HCT116 (cell line): ENCODE measurements at regions not wholly inside any gene's neighbourhood (a gene's known extent, or its start where the extent isn't known, plus 50 kb on each side); places are given as distances from the start of the nearest gene placed in this dataset.

Experiments used
- ATAC-seq: fragments of 200-7000 bp; cut with Tn5 transposase; 2 replicates; pipeline ENCODE4 v1.9.1; 2020; ENCODE audit warnings: mild to moderate bottlenecking, moderate library complexity
- BruUV-seq: library from RNA; stranded (reverse); fragments of 400-500 nt; replicated peaks from 2 replicates; lab custom pipeline; 2021; lab: Mats Ljungman, UMichigan
- CTCF ChIA-PET: fragments of 300-600 bp; sonication (Branson Sonifier 250); formaldehyde crosslinking; loops from one replicate; lab custom pipeline; 2021; ENCODE audit warnings: antibody characterized with exemption; lab: Charles Lee
- POLR2A ChIA-PET: fragments of 300-600, 350-600 bp; sonication (Branson Sonifier 250); formaldehyde crosslinking; loops from one replicate; lab custom pipeline; 2021; ENCODE audit warnings: antibody characterized with exemption; lab: Charles Lee
- RAD21 ChIA-PET, 2 experiments: fragments of 300-600 bp; sonication (Branson Sonifier 250); formaldehyde crosslinking; loops; one replicate each; lab custom pipeline; 2023; ENCODE audit warnings: low total read pairs in 2 of 2; ENCODE audit not compliant: uncharacterized antibody in 2 of 2, unreplicated experiment in 2 of 2, low non-redundant PET in 1 of 2; lab: Charles Lee
- DNase-seq: peaks from one replicate; pipeline ENCODE4 v3.0.0-alpha.2; 2010; ENCODE audit warnings: low read depth, low spot score
- H2AFZ ChIP-seq: fragments of 200-600 bp; shearing (Covaris generic), sonication (generic); 2 replicates; pipeline ENCODE4 v1.6.1; 2017; ENCODE audit warnings: low read depth, mixed run types, mixed read lengths, antibody characterized with exemption, low read length; ENCODE audit not compliant: poor library complexity, severe bottlenecking
- H3K27ac ChIP-seq: 2 replicates; pipeline ENCODE4 v1.5.1; 2012; ENCODE audit warnings: low read depth, low read length
- H3K27me3 ChIP-seq: fragments of 200-600 bp; sonication (generic); 2 replicates; pipeline ENCODE4 v1.6.1; 2016; ENCODE audit warnings: mixed run types, low read length, mixed read lengths; ENCODE audit not compliant: insufficient read depth
- H3K36me3 ChIP-seq, 2 experiments: fragments of 200-500 bp in 1 of 2; fragments of 200-600 bp in 1 of 2; sonication (Bioruptor generic) in 1 of 2; sonication (generic) in 1 of 2; 2 replicates each; pipeline versions ENCODE4 v1.5.1 to v1.6.1; 2014 to 2016; ENCODE audit warnings: low read length in 2 of 2, inconsistent platforms in 1 of 2, mixed read lengths in 1 of 2, mixed run types in 1 of 2; ENCODE audit not compliant: insufficient read depth in 2 of 2, control insufficient read depth in 1 of 2
- H3K4me1 ChIP-seq, 2 experiments: fragments of 200-600 bp in 1 of 2; sonication (generic) in 1 of 2; 2 replicates each; pipeline versions ENCODE4 v1.5.1 to v1.6.1; 2012 to 2017; ENCODE audit warnings: low read length in 2 of 2, inconsistent platforms in 1 of 2, mild to moderate bottlenecking in 1 of 2, mixed read lengths in 1 of 2, mixed run types in 1 of 2, moderate library complexity in 1 of 2; ENCODE audit not compliant: insufficient read depth in 2 of 2, control insufficient read depth in 1 of 2
- H3K4me2 ChIP-seq: fragments of 200-600 bp; sonication (generic); 2 replicates; pipeline ENCODE4 v1.6.1; 2017; ENCODE audit warnings: mixed run types, low read length, mixed read lengths
- H3K4me3 ChIP-seq, 2 experiments: fragments of 200-600 bp in 1 of 2; sonication (generic) in 1 of 2; replicated peaks in 1 of 2; 2 replicates each; pipeline ENCODE4 v1.5.1; 2011 to 2016; ENCODE audit warnings: low read length in 2 of 2, control low read depth in 1 of 2, low read depth in 1 of 2, mild to moderate bottlenecking in 1 of 2, mixed read lengths in 1 of 2, mixed run types in 1 of 2
- H3K79me2 ChIP-seq: fragments of 200-600 bp; sonication (generic); 2 replicates; pipeline ENCODE4 v1.6.1; 2017; ENCODE audit warnings: mild to moderate bottlenecking, mixed run types, low read length, moderate library complexity, mixed read lengths; ENCODE audit not compliant: insufficient read depth
- H3K9ac ChIP-seq: fragments of 200-600 bp; sonication (generic); 2 replicates; pipeline ENCODE4 v1.6.1; 2016; ENCODE audit warnings: low read length, mixed read lengths
- H3K9me2 ChIP-seq: fragments of 200-600 bp; sonication (generic), shearing (Covaris generic); 2 replicates; pipeline ENCODE4 v1.6.1; 2017; ENCODE audit warnings: mixed run types, mild to moderate bottlenecking, moderate library complexity; ENCODE audit not compliant: insufficient read depth
- H3K9me3 ChIP-seq, 2 experiments: fragments of 200-500 bp in 1 of 2; fragments of 200-600 bp in 1 of 2; sonication (Bioruptor generic) in 1 of 2; sonication (generic) in 1 of 2; 2 replicates each; pipeline ENCODE4 v1.6.1; 2014 to 2017; ENCODE audit warnings: low read length in 2 of 2, mixed read lengths in 2 of 2, inconsistent platforms in 1 of 2, low read depth in 1 of 2, mild to moderate bottlenecking in 1 of 2, mixed run types in 1 of 2, moderate library complexity in 1 of 2; ENCODE audit not compliant: control insufficient read depth in 1 of 2, insufficient read depth in 1 of 2
- H4K20me1 ChIP-seq: fragments of 200-600 bp; sonication (generic), shearing (Covaris generic); 2 replicates; pipeline ENCODE4 v1.6.1; 2017; ENCODE audit warnings: mixed run types, mild to moderate bottlenecking, moderate library complexity; ENCODE audit not compliant: insufficient read depth
- CEBPB ChIP-seq: IDR thresholded peaks from 2 replicates; pipeline ENCODE4 v1.6.1; 2012; ENCODE audit warnings: low read depth
- EGR1 ChIP-seq: IDR thresholded peaks from 2 replicates; pipeline ENCODE4 v1.6.1; 2012; ENCODE audit warnings: low read depth
- ELF1 ChIP-seq: IDR thresholded peaks from 2 replicates; pipeline ENCODE4 v1.6.1; 2012; ENCODE audit warnings: low read depth, borderline replicate concordance
- EZH2 ChIP-seq: fragments of 200-600 bp; sonication (generic); IDR thresholded peaks from 2 replicates; pipeline ENCODE4 v1.6.1; 2017; ENCODE audit warnings: antibody characterized with exemption, mixed run types
- EZH2phosphoT487 ChIP-seq: fragments of 200-600 bp; IDR thresholded peaks from 2 replicates; pipeline ENCODE4 v1.6.1; 2018; ENCODE audit warnings: antibody characterized with exemption, borderline replicate concordance
- FOSL1 ChIP-seq: IDR thresholded peaks from 2 replicates; pipeline ENCODE4 v1.6.1; 2012; ENCODE audit warnings: low read depth
- MAX ChIP-seq: IDR thresholded peaks from 2 replicates; pipeline ENCODE4 v1.6.1; 2012
- POLR2A ChIP-seq: IDR thresholded peaks from 2 replicates; pipeline ENCODE4 v1.7.0; 2011; ENCODE audit warnings: borderline replicate concordance; ENCODE audit not compliant: insufficient read depth, insufficient read length; ENCODE audit errors: extremely low read depth
- POLR2AphosphoS5 ChIP-seq: IDR thresholded peaks from 2 replicates; pipeline ENCODE4 v1.6.1; 2011; ENCODE audit warnings: mild to moderate bottlenecking, low read depth, low read length, moderate library complexity
- RAD21 ChIP-seq: IDR thresholded peaks from 2 replicates; pipeline ENCODE4 v1.6.1; 2012; ENCODE audit warnings: low read depth, mild to moderate bottlenecking
- REST ChIP-seq: IDR thresholded peaks from 2 replicates; pipeline ENCODE4 v1.6.1; 2012; ENCODE audit warnings: low read depth
- SIN3A ChIP-seq: IDR thresholded peaks from 2 replicates; pipeline ENCODE4 v1.6.1; 2012; ENCODE audit warnings: low read depth
- SP1 ChIP-seq: IDR thresholded peaks from 2 replicates; pipeline ENCODE4 v1.6.1; 2012; ENCODE audit warnings: low read depth
- TCF7L2 ChIP-seq: IDR thresholded peaks from 2 replicates; pipeline ENCODE4 v1.7.0; 2011; ENCODE audit warnings: borderline replicate concordance, inconsistent platforms; ENCODE audit not compliant: insufficient read depth, insufficient read length; ENCODE audit errors: extremely low read depth
- ZBTB33 ChIP-seq: IDR thresholded peaks from 2 replicates; pipeline ENCODE4 v1.6.1; 2011; ENCODE audit warnings: mild to moderate bottlenecking, low read length, moderate library complexity; ENCODE audit not compliant: insufficient replicate concordance; ENCODE audit errors: extremely low read depth
- ZNF274 ChIP-seq: fragments of 200-500 bp; sonication (Bioruptor generic); IDR thresholded peaks from 2 replicates; pipeline ENCODE4 v1.6.1; 2014; ENCODE audit warnings: mild to moderate bottlenecking, low read depth, low read length, inconsistent platforms
- intact Hi-C: fragments of 100-400 bp; cut with micrococcal nuclease; formaldehyde crosslinking; loops from 2 replicates; pipeline ENCODE4 v1.10.0; 2022

- ChIA-PET RAD21 (no interaction called here), POLR2A (no interaction called here), CTCF (no interaction called here)
- Histone ChIP-seq H3K79me2 (no peaks in the 10 kb centered on the region), H3K9ac (no peak overlapping the region), H3K4me1 (no peaks in the 10 kb centered on the region), H3K27ac (no peak overlapping the region), H3K36me3 (no peaks in the 10 kb centered on the region), H4K20me1 (no peaks in the 10 kb centered on the region), H3K9me3 (no peaks in the 10 kb centered on the region), H2AFZ (no peak overlapping the region), H3K4me2 (no peak overlapping the region), H3K27me3 (0 out of 2 replicates have a peak, but pooled peaks cover 4% of the 10 kb centered on the region), H3K9me2 (no peaks in the 10 kb centered on the region), H3K4me3 (no peak overlapping the region)
- intact Hi-C loops, result no loop called here
- BruUV-seq, result no TSS peak
- no peak for DNase-seq
- TF ChIP-seq ELF1, result no peak
- TF ChIP-seq SIN3A, result no peak
- TF ChIP-seq POLR2AphosphoS5, result no peak
- TF ChIP-seq EZH2phosphoT487, result no peak
- no peak for TF ChIP-seq EGR1
- TF ChIP-seq RAD21, result no peak
- TF ChIP-seq MAX, result no peak
- no peak for TF ChIP-seq REST
- no peak for TF ChIP-seq CEBPB
- no peak for TF ChIP-seq EZH2
- no peak for TF ChIP-seq SP1
- no peak for TF ChIP-seq TCF7L2
- TF ChIP-seq ZBTB33, result no peak
- TF ChIP-seq FOSL1, result no peak
- TF ChIP-seq POLR2A, result no peak
- no peak for TF ChIP-seq ZNF274
- ATAC-seq, result no peak
Observed at GRCh38 chr2:38224821-38225437, 149.0 kb upstream of the CYP1B1 start.
